HG03457 (cell line): ENCODE measurements at regions not wholly inside any gene's neighbourhood (a gene's known extent, or its start where the extent isn't known, plus 50 kb on each side); places are given as distances from the start of the nearest gene placed in this dataset.

Experiments
- ATAC-seq: cut with Tn5 transposase; IDR thresholded peaks from one replicate; pipeline ENCODE4 v1.9.1; 2021; ENCODE audit warnings: moderate number of reproducible peaks; ENCODE audit not compliant: unreplicated experiment

- ATAC-seq, result no peak
These were observed 69.9 kb upstream of the WDR26 start for GRCh38 chr1:224504297-224505041.

DNA sequence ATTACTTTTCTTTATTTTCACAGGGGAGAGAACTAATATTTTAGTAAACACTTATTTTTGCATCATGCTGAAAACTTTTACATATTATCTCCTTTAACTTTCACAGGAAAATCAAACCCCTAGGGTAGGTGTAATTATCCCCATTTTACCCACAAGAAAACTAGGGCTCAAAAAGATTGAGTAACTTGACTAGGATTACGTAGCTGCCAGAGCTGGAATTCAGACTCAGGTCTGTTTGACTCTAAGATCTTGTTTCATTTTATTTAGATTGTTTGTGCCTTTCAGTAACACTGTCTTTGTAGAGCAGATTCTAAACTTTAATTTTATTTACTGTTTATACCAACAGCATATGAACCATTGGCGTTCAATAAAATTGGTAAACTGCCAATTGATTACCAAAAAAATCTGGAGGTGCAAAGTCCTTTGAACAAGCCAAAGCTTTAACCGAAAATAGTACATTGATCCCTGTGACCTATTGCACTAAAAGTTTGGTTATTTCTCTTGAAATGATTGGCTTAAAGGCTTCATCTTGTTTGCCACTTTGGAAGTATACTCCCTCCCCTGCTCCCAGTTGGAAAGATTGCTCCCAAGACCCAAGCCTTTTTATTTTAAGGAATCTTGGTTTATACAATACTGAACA, 71.0 kb upstream of the WDR26 start:
- no peak for ATAC-seq

- ATAC-seq, result no peak
These were observed 71.7 kb upstream of the WDR26 start for GRCh38 chr1:224506141-224506814.

DNA sequence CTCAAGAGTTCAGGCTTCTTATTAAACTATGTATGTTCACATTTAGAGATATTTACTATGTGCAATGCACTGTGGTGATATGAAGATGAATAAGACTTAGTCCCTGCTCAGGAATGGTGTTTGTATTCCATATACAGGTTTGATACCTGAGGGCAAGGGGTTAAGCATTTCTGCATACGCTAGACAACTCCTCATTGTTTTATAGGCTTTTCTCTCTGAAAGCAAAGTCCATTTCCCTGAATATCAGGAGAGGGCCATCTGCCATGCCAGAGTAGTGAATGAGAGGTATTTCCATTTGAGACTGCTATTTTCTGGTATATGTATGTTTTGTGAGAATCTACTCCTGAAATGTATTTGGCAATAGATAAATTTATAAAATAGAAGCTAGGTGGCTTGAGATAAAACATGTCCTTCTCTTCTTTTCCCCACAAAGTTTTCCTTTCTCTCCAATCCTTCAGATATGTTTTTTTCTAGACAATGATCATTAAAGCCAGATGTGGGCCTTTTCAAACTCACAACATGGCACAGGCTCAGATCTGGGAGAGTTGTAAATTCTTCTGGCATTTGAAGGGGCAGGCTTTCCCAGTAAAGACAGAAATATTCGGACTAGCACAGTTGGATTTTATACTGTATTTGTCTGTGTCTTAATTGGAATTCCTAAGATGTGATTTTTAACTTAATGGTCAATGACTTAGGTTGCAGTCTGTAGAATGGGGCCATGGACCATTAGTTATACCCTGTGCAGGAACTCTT, 73.3 kb upstream of the WDR26 start:
- ATAC-seq, result no peak

GRCh38 chr1:224509907-224510306, 75.3 kb upstream of the WDR26 start:
- ATAC-seq, result no peak

DNA sequence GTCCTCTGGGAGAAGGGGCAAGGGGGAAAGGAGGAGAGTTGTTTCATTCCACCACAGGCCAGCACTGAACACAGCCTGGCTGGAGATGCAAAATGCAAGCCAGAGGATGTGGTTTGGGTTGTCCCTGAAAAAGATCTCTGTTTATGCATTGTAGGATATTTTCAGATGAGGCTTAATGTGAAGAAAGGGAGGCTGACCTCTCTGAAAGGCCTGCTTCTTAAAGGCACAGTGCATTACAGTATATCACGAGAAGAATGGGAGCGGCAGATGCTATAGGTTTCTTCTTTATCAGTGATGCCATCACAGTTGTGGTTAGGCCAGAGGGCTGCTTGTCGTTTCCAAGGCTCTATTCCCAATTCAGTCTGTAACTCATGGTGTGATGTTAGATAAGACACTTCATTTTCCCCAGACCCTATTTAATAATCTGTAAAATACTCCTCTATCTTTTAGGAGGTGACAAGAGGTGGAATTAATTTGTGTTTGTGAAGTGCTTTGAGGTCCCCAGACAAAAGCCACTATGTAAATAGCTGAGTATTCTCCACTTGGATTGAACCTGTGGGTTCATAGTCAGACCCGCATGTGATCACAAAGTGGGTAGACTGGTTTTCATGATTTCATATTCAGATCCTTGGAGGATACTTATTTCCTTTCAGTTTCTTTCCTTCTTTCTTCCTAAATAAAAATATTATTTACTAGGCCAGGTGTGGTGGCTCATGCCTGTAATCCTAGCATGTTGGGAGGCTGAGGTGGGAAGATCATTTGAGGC, 76.5 kb upstream of the WDR26 start:
- ATAC-seq, result no peak

DNA sequence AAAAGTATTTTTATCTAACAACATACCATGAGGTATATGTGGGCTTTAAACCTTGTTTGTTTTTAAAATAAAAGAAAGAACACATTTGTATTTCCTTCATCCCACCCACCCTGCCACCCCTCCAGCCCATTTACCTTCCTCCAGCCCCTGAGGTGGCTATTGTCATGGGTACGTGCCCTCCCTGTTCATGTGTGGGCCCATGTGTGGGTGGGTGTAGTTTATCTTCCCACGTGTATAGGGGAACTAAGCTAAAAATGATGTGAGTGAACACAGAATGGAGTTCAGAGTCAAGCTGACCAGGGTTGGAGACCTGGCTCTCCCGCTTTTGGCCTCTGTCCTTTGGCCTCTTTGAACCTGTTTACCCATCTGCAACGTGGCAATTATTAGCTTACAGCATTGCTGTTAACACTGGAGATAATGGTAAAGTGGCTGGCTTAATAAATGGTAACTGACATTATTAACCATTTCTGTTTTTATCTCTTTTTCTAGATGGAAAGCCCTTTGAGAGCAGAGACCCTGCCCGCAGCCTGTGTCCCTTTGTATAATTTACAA, 78.1 kb upstream of the WDR26 start:
- ATAC-seq, result no peak

GRCh38 chr1:224513383-224513782, 78.8 kb upstream of the WDR26 start:
- ATAC-seq, result no peak

- peak; percentile 91 for ATAC-seq
These were observed 79.2 kb upstream of the WDR26 start for GRCh38 chr1:224513787-224514209.

- ATAC-seq, result no peak
These were observed 82.6 kb upstream of the WDR26 start for GRCh38 chr1:224517171-224517570.

DNA sequence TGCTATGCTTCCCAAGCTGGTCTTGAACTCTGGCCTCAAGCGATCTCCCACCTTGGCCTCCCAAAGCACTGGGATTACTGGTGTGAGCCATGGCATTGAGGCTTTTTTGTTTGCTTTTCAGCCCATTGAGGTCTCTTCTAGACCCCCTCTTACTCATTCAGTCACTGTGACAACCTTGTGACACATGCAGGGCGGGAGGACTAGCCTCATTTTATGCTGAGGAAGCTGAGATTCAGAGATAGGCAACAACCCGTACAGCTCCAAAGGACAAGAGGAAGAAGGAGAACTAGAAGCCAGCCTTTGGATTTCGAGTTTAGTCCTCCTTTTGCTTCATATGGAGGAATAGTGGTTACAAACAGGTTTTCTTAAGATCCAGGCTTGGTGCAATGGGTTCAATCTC, 83.9 kb upstream of the WDR26 start:
- ATAC-seq, result no peak

- no peak for ATAC-seq
These were observed 85.3 kb upstream of the WDR26 start for GRCh38 chr1:224519874-224520273.

GRCh38 chr1:224520808-224521207, 86.2 kb upstream of the WDR26 start:
- ATAC-seq, result no peak

DNA sequence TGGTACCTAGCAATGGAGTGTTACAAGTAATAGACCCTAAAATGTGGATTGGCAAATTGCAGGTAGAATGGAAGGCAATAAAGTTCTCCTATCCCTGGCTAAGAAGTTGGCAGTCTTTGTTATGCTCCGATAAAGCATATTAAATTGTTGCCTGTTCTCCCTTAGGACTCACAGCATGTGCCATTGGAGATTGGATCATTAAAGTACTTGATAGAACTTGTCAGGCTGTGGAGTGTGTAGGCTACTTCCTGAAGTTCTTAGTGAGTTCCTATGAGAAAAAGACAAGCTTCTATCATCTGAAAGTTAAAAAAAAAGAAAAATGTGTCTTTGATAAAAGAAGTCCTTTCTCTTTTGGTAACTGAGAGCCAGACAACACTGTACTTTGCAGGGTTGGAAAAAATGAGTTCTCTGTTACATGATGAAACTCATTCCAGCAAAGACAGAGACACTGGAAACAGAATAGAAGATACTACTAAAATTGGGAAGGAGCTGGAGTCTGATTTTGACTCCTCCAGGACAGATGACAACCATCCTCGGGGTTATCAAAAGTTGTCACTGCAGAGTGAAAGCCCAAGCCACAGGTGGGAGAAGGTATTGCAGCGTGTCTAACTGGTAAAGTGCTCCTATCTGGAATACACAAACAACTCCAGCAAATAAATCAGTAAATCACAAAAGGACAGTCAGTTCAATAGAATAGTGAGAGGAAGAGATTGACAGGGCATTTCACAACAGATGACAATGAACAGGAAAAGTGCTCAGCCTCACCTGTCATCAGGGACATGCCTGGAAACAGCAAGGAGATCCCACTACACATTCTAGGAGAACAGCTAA, 87.5 kb upstream of the WDR26 start:
- no peak for ATAC-seq

- ATAC-seq, result no peak
These were observed 89.1 kb upstream of the WDR26 start for GRCh38 chr1:224523676-224524075.

DNA sequence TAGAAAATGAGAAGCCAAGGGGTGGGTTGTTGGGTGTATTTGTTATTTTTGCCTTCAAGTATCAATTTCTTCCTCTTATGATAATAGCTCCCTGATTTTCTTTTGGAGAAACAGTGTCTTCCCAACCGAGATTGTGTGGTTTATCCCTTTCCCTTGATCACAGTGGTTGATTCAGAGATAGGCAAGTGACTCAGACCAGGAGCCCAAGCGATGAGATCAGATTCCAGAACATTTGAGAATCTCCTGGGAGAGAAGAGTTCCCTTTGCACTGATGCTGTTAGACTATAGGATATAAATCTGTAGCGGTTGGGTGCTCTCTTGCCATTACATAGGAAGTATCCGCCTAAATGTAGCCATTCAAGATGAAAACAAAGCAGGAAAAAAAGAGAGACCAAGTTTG, 90.1 kb upstream of the WDR26 start:
- ATAC-seq, result no peak

GRCh38 chr1:224525411-224526040, 90.6 kb upstream of the CNIH3 start:
- no peak for ATAC-seq

- ATAC-seq, result no peak
These were observed 89.3 kb upstream of the CNIH3 start for GRCh38 chr1:224526771-224527170.

DNA sequence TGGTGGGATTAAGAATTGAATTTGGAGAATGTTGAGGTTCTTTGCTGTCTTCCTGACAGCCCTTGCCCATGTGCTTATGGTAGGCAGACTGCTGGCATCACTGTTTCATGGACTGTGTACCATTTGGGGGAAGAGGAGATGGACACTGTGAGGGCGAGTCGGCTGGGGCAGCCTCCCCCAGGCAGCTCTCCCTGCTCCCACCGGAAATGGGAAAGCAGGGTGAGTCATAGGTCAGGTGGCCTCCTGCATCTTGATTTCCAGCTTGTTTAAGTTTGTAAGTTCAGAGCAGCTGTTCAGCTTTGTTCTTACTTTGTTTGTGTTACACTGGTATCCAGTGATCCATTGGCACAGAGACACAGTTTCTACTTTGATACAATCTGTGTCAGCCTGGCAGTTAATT, 87.2 kb upstream of the CNIH3 start:
- ATAC-seq, result no peak
